ENCODE measurements at regions not wholly inside any gene's neighbourhood (a gene's known extent, or its start where the extent isn't known, plus 50 kb on each side); places are given as distances from the start of the nearest gene placed in this dataset.

GRCh38 chr7:16978358-16979244 lies 96.8 kb upstream of the AGR3 start:
- H3K27ac ChIP-seq, result peak overlapping the region in 3 of 4 donors; percentile 33 to 44 (median 41)
- H3K9me3 ChIP-seq, result no peaks in the 10 kb centered on the region
- TF ChIP-seq EP300 (IDR thresholded peaks at IDR 0.05) (peak in 1 of 4 donors; percentile 72), CTCF (IDR thresholded peaks at IDR 0.05) (no peak), POLR2AphosphoS5 (IDR thresholded peaks at IDR 0.05) (no peak), POLR2A (IDR thresholded peaks at IDR 0.05) (no peak)
- H3K4me1 ChIP-seq, result peaks cover 16 to 30% (median 20%) of the 10 kb centered on the region in 4 donors
- WGBS, 2 donors, result 20 to 22% methylated on average over 1 of the region's 1 CpG
- no peaks in the 10 kb centered on the region for H3K36me3 ChIP-seq
- H3K4me3 ChIP-seq, result no peak overlapping the region
- ATAC-seq (ENCODE audit: low FRiP score in 2 of 2), result no peak
- no peaks in the 10 kb centered on the region for H3K27me3 ChIP-seq
- DNase-seq, result no peak

DNA sequence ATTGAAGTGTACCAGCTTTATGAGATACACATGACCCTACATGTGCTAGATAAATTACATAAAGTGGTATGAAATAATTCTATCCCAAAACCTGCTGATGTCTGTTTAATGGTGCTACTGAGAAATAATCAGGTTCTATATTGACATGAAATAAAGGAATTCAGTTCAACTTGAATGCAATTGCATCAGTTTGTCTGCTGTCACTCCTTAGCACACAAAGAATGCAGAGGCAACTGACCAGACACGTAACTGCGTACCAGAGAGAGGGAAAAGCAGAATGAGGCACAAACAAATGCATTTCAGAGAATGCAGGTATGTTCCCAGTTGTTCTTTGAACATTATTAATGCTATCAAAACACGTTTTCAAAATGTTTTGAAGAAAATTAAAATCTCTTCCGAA lies 98.8 kb upstream of the AGR3 start:
- Histone ChIP-seq H3K27me3 (no peaks in the 10 kb centered on the region), H3K4me1 (peaks cover 16 to 41% (median 23%) of the 10 kb centered on the region in 4 donors), H3K9me3 (no peaks in the 10 kb centered on the region), H3K27ac (no peak overlapping the region), H3K4me3 (no peak overlapping the region), H3K36me3 (no peaks in the 10 kb centered on the region)
- DNase-seq, result no peak
- WGBS, 2 donors, result 90 to 92% methylated on average over 4 of the region's 4 CpGs
- no peak for ATAC-seq (ENCODE audit: low FRiP score in 2 of 2)
- TF ChIP-seq POLR2A (IDR thresholded peaks at IDR 0.05) (no peak), EP300 (IDR thresholded peaks at IDR 0.05) (no peak), POLR2AphosphoS5 (IDR thresholded peaks at IDR 0.05) (no peak), CTCF (IDR thresholded peaks at IDR 0.05) (no peak)

DNA sequence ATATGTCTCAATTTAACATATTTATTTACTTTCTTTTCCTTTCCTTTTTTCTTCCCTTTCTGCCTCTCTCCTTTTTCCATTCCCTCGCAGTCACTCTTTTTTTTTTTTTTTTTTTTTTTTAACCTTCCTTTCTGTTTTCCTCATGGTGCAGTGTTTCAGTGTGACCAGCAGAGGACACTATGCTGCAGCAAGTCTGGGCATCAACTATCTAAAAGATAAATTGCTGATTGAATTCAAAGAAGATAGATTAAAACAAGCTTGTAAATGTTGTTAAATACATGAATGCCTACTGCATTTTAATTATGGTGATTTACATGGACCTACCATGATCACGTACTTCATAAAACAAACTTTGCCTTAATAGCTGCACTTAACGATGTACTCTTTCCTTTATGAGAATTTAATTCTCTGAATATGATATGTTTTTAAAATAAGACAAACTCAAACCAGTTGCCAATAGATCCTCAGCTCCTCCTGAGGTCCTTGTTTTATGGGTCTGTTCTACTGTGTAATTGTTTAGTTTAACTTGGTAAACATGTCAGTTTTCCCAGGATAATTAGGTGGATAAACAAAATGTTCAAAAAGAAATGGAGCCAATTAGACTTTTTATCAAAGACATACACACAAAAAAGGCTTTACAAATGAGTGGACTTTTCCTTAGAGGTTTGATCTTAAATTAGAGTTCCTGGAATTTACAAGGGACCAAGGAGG lies 101.0 kb upstream of the AGR3 start:
- H3K27me3 ChIP-seq, result no peaks in the 10 kb centered on the region
- TF ChIP-seq CTCF (IDR thresholded peaks at IDR 0.05), result peak; percentile 71 to 87 (median 74)
- no peak for TF ChIP-seq POLR2AphosphoS5 (IDR thresholded peaks at IDR 0.05)
- TF ChIP-seq EP300 (IDR thresholded peaks at IDR 0.05), result no peak
- TF ChIP-seq POLR2A (IDR thresholded peaks at IDR 0.05), result no peak
- 15 to 24% methylated on average over 3 of the region's 3 CpGs for WGBS, 2 donors
- H3K9me3 ChIP-seq, result no peaks in the 10 kb centered on the region
- no peak overlapping the region for H3K4me3 ChIP-seq
- H3K36me3 ChIP-seq, result no peaks in the 10 kb centered on the region
- H3K27ac ChIP-seq, result peak overlapping the region in 3 of 4 donors; percentile 5 to 26 (median 12)
- H3K4me1 ChIP-seq, result peaks cover 18 to 49% (median 25%) of the 10 kb centered on the region in 4 donors
- DNase-seq, result peak in 1 of 2 donors; percentile 31
- peak; percentile 61 to 86 for ATAC-seq (ENCODE audit: low FRiP score in 2 of 2)

DNA sequence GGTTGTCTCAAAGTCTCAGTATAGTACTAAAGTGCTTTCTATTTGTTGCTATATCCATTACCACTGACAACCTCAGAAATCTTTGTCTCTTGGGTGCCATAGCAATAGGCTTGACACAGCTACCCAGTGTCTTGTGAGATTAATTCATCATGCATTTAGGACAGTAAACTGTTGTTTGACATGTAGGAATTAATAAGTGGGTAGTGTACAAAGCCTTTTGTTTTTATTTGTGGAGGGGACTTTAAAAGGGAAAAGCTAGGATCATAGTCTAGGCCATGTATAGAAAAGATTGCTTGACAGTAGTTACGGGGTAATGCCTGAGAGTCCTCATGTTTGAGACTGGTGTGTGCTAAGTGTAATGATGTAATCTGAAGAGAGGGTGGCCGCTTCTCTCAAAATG lies 102.6 kb upstream of the AGR3 start:
- Histone ChIP-seq H3K9me3 (no peaks in the 10 kb centered on the region), H3K4me1 (peaks cover 13 to 40% (median 23%) of the 10 kb centered on the region in 4 donors), H3K4me3 (no peak overlapping the region), H3K27ac (no peak overlapping the region), H3K27me3 (no peaks in the 10 kb centered on the region), H3K36me3 (no peaks in the 10 kb centered on the region)
- ATAC-seq (ENCODE audit: low FRiP score in 2 of 2) (no peak), DNase-seq (no peak)
- TF ChIP-seq POLR2AphosphoS5 (IDR thresholded peaks at IDR 0.05), result no peak
- TF ChIP-seq EP300 (IDR thresholded peaks at IDR 0.05), result no peak
- no peak for TF ChIP-seq POLR2A (IDR thresholded peaks at IDR 0.05)
- TF ChIP-seq CTCF (IDR thresholded peaks at IDR 0.05), result no peak
- WGBS, 2 donors, result 80 to 84% methylated on average over 2 of the region's 2 CpGs
